ENCODE measurements at regions not wholly inside any gene's neighbourhood (a gene's known extent, or its start where the extent isn't known, plus 50 kb on each side); places are given as distances from the start of the nearest gene placed in this dataset.

GRCh38 chr3:153438271-153438670 lies 276.2 kb downstream of the RAP2B start:
- TF ChIP-seq POLR2AphosphoS5 (IDR thresholded peaks at IDR 0.05; ENCODE audit: borderline replicate concordance, low read depth, low read length) (no peak), FOXP2 (optimal IDR thresholded peaks at IDR 0.05; ENCODE audit: control extremely low read depth, extremely low read length, insufficient read depth) (no peak), EZH2 (IDR thresholded peaks at IDR 0.05) (no peak)

Measured in SK-N-MC (cell line).